ENCODE measurements at regions not wholly inside any gene's neighbourhood (a gene's known extent, or its start where the extent isn't known, plus 50 kb on each side); places are given as distances from the start of the nearest gene placed in this dataset.
A peak's percentile ranks its signal among the peaks of the same experiment; 100 is the strongest.

- TF ChIP-seq PRDM15 (CRISPR knock-in tag; IDR thresholded peaks at IDR 0.05) (no peak), PREB (CRISPR knock-in tag; IDR thresholded peaks at IDR 0.05; ENCODE audit: borderline replicate concordance) (no peak), KAT7 (CRISPR knock-in tag; IDR thresholded peaks at IDR 0.05; ENCODE audit: borderline replicate concordance) (no peak), ZNF232 (CRISPR knock-in tag; IDR thresholded peaks at IDR 0.05) (no peak), NR3C1 (CRISPR knock-in tag; conservative IDR thresholded peaks at IDR 0.05; ENCODE audit: low read depth) (no peak), ZSCAN18 (CRISPR knock-in tag; IDR thresholded peaks at IDR 0.05) (no peak)
- TF ChIP-seq, protein P1, sequence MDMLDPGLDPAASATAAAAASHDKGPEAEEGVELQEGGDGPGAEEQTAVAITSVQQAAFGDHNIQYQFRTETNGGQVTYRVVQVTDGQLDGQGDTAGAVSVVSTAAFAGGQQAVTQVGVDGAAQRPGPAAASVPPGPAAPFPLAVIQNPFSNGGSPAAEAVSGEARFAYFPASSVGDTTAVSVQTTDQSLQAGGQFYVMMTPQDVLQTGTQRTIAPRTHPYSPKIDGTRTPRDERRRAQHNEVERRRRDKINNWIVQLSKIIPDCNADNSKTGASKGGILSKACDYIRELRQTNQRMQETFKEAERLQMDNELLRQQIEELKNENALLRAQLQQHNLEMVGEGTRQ (CRISPR knock-in tag; IDR thresholded peaks at IDR 0.05) = no peak
- TF ChIP-seq, protein P2, sequence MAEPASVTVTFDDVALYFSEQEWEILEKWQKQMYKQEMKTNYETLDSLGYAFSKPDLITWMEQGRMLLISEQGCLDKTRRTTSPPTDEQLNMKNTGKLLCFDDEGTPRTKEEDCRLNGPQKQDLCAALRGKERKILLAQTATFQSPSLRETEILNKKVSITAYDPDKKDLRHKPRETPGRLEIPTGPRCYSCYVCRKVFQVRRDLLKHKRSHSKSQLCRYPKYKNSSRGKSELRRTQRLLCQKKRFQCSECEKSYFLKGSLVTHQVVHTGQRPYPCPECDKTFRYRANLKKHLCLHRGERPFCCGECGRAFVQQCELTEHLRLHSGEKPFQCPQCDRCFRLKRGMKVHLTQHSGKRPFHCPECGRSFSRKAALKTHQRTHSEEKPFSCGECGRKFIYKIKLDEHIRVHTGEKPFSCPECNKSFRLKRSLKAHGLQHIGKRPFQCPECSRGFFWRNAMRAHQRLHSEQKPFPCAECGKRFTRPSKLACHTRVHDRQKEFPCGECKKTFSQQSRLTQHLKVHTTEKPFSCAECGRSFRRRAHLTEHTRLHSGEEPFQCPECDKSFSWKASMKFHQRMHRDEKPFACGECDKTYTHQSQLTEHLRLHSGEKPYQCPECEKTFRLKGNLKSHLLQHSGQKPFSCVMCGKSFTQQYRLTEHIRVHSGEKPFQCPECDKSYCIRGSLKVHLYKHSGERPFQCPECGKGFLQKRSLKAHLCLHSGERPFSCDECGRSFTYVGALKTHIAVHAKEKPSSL (CRISPR knock-in tag; conservative IDR thresholded peaks at IDR 0.05) = no peak
- Mint-ChIP-seq H3K9me3 (peaks cover 5% of the 10 kb centered on the region), H3K36me3 (peaks cover 3% of the 10 kb centered on the region; the same call in 1 of the 2 replicates), H3K4me1 (0 out of 2 replicates have a peak, but pooled peaks cover 8% of the 10 kb centered on the region), H3K27ac (no peak overlapping the region), H3K4me3 (no peak overlapping the region), H3K27me3 (ENCODE audit: low read depth) (no peaks in the 10 kb centered on the region)
- POLR2A ChIA-PET = no interaction called here
- no peak for DNase-seq (ENCODE audit: low spot score)
- peak; percentile 34; the same call in 1 of the 2 replicates for ATAC-seq
- CTCF ChIA-PET = no interaction called here
Measured at GRCh38 chr9:120161776-120162175, 418.2 kb downstream of the CDK5RAP2 start.

DNA sequence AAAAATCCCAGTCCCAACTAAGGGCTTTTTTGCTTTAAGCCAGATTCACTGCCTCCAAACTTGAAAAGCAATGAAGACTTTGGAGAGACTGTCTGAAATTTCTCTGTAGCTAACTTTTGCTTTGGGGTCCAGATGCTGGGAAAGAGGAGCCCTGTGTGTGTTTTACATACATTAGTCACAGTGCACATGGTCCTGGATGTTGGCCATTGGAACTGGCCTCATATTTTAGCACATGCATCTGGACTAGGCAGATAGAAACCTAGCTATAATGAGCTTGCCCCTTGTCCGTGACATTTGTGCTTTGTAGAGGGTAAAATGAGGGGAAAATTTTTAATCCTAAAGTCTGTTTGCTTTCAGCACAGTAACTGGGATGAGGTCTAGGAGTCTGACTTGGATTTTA is 421.7 kb downstream of the CDK5RAP2 start:
- DNase-seq (ENCODE audit: low spot score) (no peak), ATAC-seq (no peak)
- no peak overlapping the region for H3K27ac Mint-ChIP-seq
- peaks cover 9% of the 10 kb centered on the region for H3K9me3 Mint-ChIP-seq
- H3K4me1 Mint-ChIP-seq = 0 out of 2 replicates have a peak, but pooled peaks cover 8% of the 10 kb centered on the region
- ChIA-PET POLR2A (no interaction called here), CTCF (no interaction called here)
- H3K27me3 Mint-ChIP-seq (ENCODE audit: low read depth) = peaks cover 5% of the 10 kb centered on the region
- TF ChIP-seq TEAD4 (CRISPR knock-in tag; IDR thresholded peaks at IDR 0.05) = no peak
- no peak for TF ChIP-seq AR (CRISPR knock-in tag; IDR thresholded peaks at IDR 0.05)
- TF ChIP-seq, protein P3, sequence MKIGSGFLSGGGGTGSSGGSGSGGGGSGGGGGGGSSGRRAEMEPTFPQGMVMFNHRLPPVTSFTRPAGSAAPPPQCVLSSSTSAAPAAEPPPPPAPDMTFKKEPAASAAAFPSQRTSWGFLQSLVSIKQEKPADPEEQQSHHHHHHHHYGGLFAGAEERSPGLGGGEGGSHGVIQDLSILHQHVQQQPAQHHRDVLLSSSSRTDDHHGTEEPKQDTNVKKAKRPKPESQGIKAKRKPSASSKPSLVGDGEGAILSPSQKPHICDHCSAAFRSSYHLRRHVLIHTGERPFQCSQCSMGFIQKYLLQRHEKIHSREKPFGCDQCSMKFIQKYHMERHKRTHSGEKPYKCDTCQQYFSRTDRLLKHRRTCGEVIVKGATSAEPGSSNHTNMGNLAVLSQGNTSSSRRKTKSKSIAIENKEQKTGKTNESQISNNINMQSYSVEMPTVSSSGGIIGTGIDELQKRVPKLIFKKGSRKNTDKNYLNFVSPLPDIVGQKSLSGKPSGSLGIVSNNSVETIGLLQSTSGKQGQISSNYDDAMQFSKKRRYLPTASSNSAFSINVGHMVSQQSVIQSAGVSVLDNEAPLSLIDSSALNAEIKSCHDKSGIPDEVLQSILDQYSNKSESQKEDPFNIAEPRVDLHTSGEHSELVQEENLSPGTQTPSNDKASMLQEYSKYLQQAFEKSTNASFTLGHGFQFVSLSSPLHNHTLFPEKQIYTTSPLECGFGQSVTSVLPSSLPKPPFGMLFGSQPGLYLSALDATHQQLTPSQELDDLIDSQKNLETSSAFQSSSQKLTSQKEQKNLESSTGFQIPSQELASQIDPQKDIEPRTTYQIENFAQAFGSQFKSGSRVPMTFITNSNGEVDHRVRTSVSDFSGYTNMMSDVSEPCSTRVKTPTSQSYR (CRISPR knock-in tag; IDR thresholded peaks at IDR 0.05) = no peak
- no peak for TF ChIP-seq RELA (CRISPR knock-in tag; IDR thresholded peaks at IDR 0.05; ENCODE audit: borderline replicate concordance)
- TF ChIP-seq GTF2I (CRISPR knock-in tag; conservative IDR thresholded peaks at IDR 0.05) = no peak
- TF ChIP-seq, protein P4, sequence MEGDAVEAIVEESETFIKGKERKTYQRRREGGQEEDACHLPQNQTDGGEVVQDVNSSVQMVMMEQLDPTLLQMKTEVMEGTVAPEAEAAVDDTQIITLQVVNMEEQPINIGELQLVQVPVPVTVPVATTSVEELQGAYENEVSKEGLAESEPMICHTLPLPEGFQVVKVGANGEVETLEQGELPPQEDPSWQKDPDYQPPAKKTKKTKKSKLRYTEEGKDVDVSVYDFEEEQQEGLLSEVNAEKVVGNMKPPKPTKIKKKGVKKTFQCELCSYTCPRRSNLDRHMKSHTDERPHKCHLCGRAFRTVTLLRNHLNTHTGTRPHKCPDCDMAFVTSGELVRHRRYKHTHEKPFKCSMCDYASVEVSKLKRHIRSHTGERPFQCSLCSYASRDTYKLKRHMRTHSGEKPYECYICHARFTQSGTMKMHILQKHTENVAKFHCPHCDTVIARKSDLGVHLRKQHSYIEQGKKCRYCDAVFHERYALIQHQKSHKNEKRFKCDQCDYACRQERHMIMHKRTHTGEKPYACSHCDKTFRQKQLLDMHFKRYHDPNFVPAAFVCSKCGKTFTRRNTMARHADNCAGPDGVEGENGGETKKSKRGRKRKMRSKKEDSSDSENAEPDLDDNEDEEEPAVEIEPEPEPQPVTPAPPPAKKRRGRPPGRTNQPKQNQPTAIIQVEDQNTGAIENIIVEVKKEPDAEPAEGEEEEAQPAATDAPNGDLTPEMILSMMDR (IDR thresholded peaks at IDR 0.05) = no peak
- TF ChIP-seq TP53 (CRISPR knock-in tag; IDR thresholded peaks at IDR 0.05) = no peak
- no peak for TF ChIP-seq KAT7 (CRISPR knock-in tag; IDR thresholded peaks at IDR 0.05; ENCODE audit: borderline replicate concordance)
- H3K4me3 Mint-ChIP-seq = no peak overlapping the region
- H3K36me3 Mint-ChIP-seq = peaks cover 3% of the 10 kb centered on the region; the same call in 1 of the 2 replicates
